IMR-90 (cell line): ENCODE measurements at regions not wholly inside any gene's neighbourhood (a gene's known extent, or its start where the extent isn't known, plus 50 kb on each side); places are given as distances from the start of the nearest gene placed in this dataset.

Experiments used
- ATAC-seq: fragments of 200-7000 bp; cut with Tn5 transposase; 2 replicates; pipeline ENCODE4 v1.9.1; 2020; ENCODE audit warnings: low read depth, mild to moderate bottlenecking, moderate library complexity
- BruUV-seq: library from RNA; stranded (reverse); fragments of 400-500 nt; replicated peaks from 2 replicates; lab custom pipeline; 2021; lab: Mats Ljungman, UMichigan
- CTCF ChIA-PET: fragments of 300-600 bp; formaldehyde crosslinking; extraction: SDS; loops from one replicate; lab custom pipeline; 2021; ENCODE audit warnings: antibody characterized with exemption; lab: Yijun Ruan, JAX
- POLR2A ChIA-PET: fragments of 300-600 bp; sonication (Branson Sonifier 250); formaldehyde crosslinking; loops from one replicate; lab custom pipeline; 2022; ENCODE audit warnings: antibody characterized with exemption; ENCODE audit not compliant: unreplicated experiment; lab: Charles Lee
- DNase-seq: peaks from one replicate; pipeline ENCODE4 v3.0.0; 2013
- H2AFZ ChIP-seq: replicated peaks from 2 replicates; pipeline ENCODE3; 2013; ENCODE audit warnings: low read length, mild to moderate bottlenecking; ENCODE audit not compliant: poor library complexity
- H2AK5ac ChIP-seq: 2 replicates; pipeline ENCODE4 v1.6.1; 2013; ENCODE audit warnings: low read depth, low read length, inconsistent platforms
- H2AK9ac ChIP-seq: replicated peaks from 2 replicates; pipeline ENCODE3; 2013; ENCODE audit warnings: mild to moderate bottlenecking, low read depth, low read length, moderate library complexity; ENCODE audit not compliant: poor library complexity
- H2BK120ac ChIP-seq: 2 replicates; pipeline ENCODE4 v1.6.1; 2013; ENCODE audit warnings: low read depth, low read length, inconsistent platforms
- H2BK15ac ChIP-seq: 3 replicates; pipeline ENCODE4 v1.6.1; 2013; ENCODE audit warnings: low read depth, low read length, inconsistent platforms
- H2BK20ac ChIP-seq: 2 replicates; pipeline ENCODE4 v1.6.1; 2013; ENCODE audit warnings: low read depth, mild to moderate bottlenecking, inconsistent platforms, low read length, moderate library complexity
- H2BK5ac ChIP-seq: 2 replicates; pipeline ENCODE4 v1.6.1; 2013; ENCODE audit warnings: mild to moderate bottlenecking, low read depth, low read length, inconsistent platforms; ENCODE audit not compliant: poor library complexity, severe bottlenecking
- H3K14ac ChIP-seq: replicated peaks from 2 replicates; pipeline ENCODE4 v1.6.1; 2013; ENCODE audit warnings: low read depth, low read length, inconsistent platforms
- H3K18ac ChIP-seq: 2 replicates; pipeline ENCODE4 v1.6.1; 2013; ENCODE audit warnings: low read depth, low read length, control low read depth
- H3K23ac ChIP-seq: 2 replicates; pipeline ENCODE4 v1.6.1; 2013; ENCODE audit warnings: low read depth, low read length, inconsistent platforms
- H3K27ac ChIP-seq: 2 replicates; pipeline ENCODE4 v1.5.1; 2013; ENCODE audit warnings: mild to moderate bottlenecking, control low read depth, low read length; ENCODE audit not compliant: insufficient read depth
- H3K27me3 ChIP-seq: 2 replicates; pipeline ENCODE4 v1.6.1; 2013; ENCODE audit warnings: low read length; ENCODE audit not compliant: control insufficient read depth, insufficient read depth
- H3K36me3 ChIP-seq: 2 replicates; pipeline ENCODE4 v1.6.1; 2013; ENCODE audit warnings: low read length, mixed read lengths; ENCODE audit not compliant: control insufficient read depth, insufficient read depth
- H3K4ac ChIP-seq: 2 replicates; pipeline ENCODE4 v1.6.1; 2013; ENCODE audit warnings: low read depth, low read length, inconsistent platforms
- H3K4me1 ChIP-seq: 2 replicates; pipeline ENCODE4 v1.6.1; 2013; ENCODE audit warnings: low read length, mixed read lengths; ENCODE audit not compliant: control insufficient read depth, insufficient read depth
- H3K4me2 ChIP-seq: 2 replicates; pipeline ENCODE4 v1.6.1; 2013; ENCODE audit warnings: low read depth, mild to moderate bottlenecking, control low read depth, low read length, moderate library complexity
- H3K4me3 ChIP-seq: 2 replicates; pipeline ENCODE4 v1.5.1; 2013; ENCODE audit warnings: low read depth, mild to moderate bottlenecking, control low read depth, low read length, moderate library complexity; ENCODE audit not compliant: insufficient read depth
- H3K56ac ChIP-seq: 2 replicates; pipeline ENCODE4 v1.6.1; 2013; ENCODE audit warnings: low read length, inconsistent platforms; ENCODE audit not compliant: insufficient read depth; ENCODE audit errors: extremely low read depth
- H3K79me1 ChIP-seq, 2 experiments: 2 replicates each; pipeline ENCODE4 v1.6.1; 2013; ENCODE audit warnings: low read length in 2 of 2, inconsistent platforms in 1 of 2, low read depth in 1 of 2
- H3K9ac ChIP-seq: 2 replicates; pipeline ENCODE4 v1.6.1; 2013; ENCODE audit warnings: low read depth, low read length, control low read depth
- H3K9me1 ChIP-seq: 2 replicates; pipeline ENCODE4 v1.6.1; 2013; ENCODE audit warnings: low read length, inconsistent platforms; ENCODE audit not compliant: insufficient read depth
- H3K9me3 ChIP-seq: 2 replicates; pipeline ENCODE4 v1.6.1; 2013; ENCODE audit warnings: low read length; ENCODE audit not compliant: control insufficient read depth, insufficient read depth
- H4K20me1 ChIP-seq: 2 replicates; pipeline ENCODE4 v1.6.1; 2013; ENCODE audit warnings: low read length, inconsistent platforms; ENCODE audit not compliant: insufficient read depth
- H4K5ac ChIP-seq: 2 replicates; pipeline ENCODE4 v1.6.1; 2013; ENCODE audit warnings: mild to moderate bottlenecking, low read depth, low read length, control low read depth
- H4K8ac ChIP-seq, 2 experiments: 2 replicates each; pipeline ENCODE4 v1.6.1; 2013; ENCODE audit warnings: low read depth in 2 of 2, low read length in 2 of 2, control low read depth in 1 of 2, inconsistent platforms in 1 of 2
- H4K91ac ChIP-seq: 2 replicates; pipeline ENCODE4 v1.6.1; 2013; ENCODE audit warnings: low read depth, low read length, inconsistent platforms; ENCODE audit not compliant: insufficient read depth
- BHLHE40 ChIP-seq: fragments of 150-350 bp; IDR thresholded peaks from 2 replicates; pipeline ENCODE4 v1.6.1; 2016; ENCODE audit warnings: mild to moderate bottlenecking, low read depth, low read length
- CEBPB ChIP-seq: IDR thresholded peaks from 2 replicates; pipeline ENCODE4 v1.6.1; 2012; ENCODE audit warnings: low read depth, low read length, improper control_type of control experiment
- FOS ChIP-seq: fragments of 150-350 bp; IDR thresholded peaks from 2 replicates; pipeline ENCODE4 v1.6.1; 2016; ENCODE audit warnings: low read depth, low read length
- MAZ ChIP-seq: IDR thresholded peaks from 2 replicates; pipeline ENCODE4 v1.6.1; 2012; ENCODE audit warnings: low read depth, mild to moderate bottlenecking, low read length, improper control_type of control experiment, moderate library complexity, borderline replicate concordance
- MXI1 ChIP-seq: IDR thresholded peaks from 2 replicates; pipeline ENCODE4 v1.6.1; 2012; ENCODE audit warnings: low read depth, mild to moderate bottlenecking, low read length, moderate library complexity, borderline replicate concordance
- NFE2L2 ChIP-seq: fragments of 150-350 bp; IDR thresholded peaks from 2 replicates; pipeline ENCODE4 v1.6.1; 2016; ENCODE audit warnings: low read depth, mild to moderate bottlenecking, low read length
- RAD21 ChIP-seq: IDR thresholded peaks from 2 replicates; pipeline ENCODE4 v1.6.1; 2012; ENCODE audit warnings: low read length, improper control_type of control experiment
- RCOR1 ChIP-seq: IDR thresholded peaks from 2 replicates; pipeline ENCODE4 v1.6.1; 2012; ENCODE audit warnings: mild to moderate bottlenecking, low read length, improper control_type of control experiment; ENCODE audit not compliant: insufficient replicate concordance
- RFX5 ChIP-seq: IDR thresholded peaks from 2 replicates; pipeline ENCODE4 v1.8.0; 2012; ENCODE audit warnings: low read depth, mild to moderate bottlenecking, low read length, moderate library complexity
- SMC3 ChIP-seq: fragments of 150-350 bp; IDR thresholded peaks from 2 replicates; pipeline ENCODE4 v1.6.1; 2016; ENCODE audit warnings: low read depth, mild to moderate bottlenecking, antibody characterized with exemption, low read length, moderate library complexity
- WGBS, 2 experiments: methylation state at CpG; one replicate each; pipeline versions ENCODE4 v1.1.5 to v1.1.7; 2013; ENCODE audit warnings: missing lambda C conversion rate in 2 of 2; ENCODE audit not compliant: insufficient read length in 1 of 2; ENCODE audit errors: extremely low coverage in 2 of 2; 5-methylcytosine and 5-hydroxymethylcytosine counted together
- dilution Hi-C: fragments of 300-500 bp; cut with HindIII; formaldehyde crosslinking; loops from one replicate; pipeline ENCODE4 v1.14.3; 2018; ENCODE audit warnings: low sequenced_read_pairs; ENCODE audit not compliant: unreplicated experiment
- in situ Hi-C: fragments of 300-500 bp; cut with MboI; formaldehyde crosslinking; loops from 3 replicates; pipeline ENCODE4 v1.14.3; 2019; ENCODE audit warnings: low sequenced_read_pairs, inconsistent platforms, mixed read lengths
- intact Hi-C: fragments of 100-400 bp; cut with micrococcal nuclease; formaldehyde crosslinking; loops from 2 replicates; pipeline ENCODE4 v1.10.0; 2022
- TF ChIP-seq, protein P1 (sequence below): fragments of 150-350 bp; IDR thresholded peaks from 2 replicates; pipeline ENCODE4 v1.6.1; 2017; ENCODE audit warnings: mild to moderate bottlenecking, antibody characterized with exemption, low read length, low read depth
- TF ChIP-seq, protein P2 (sequence below): conservative IDR thresholded peaks from 2 replicates; pipeline ENCODE4 v1.5.1; 2012; ENCODE audit warnings: mild to moderate bottlenecking, low read depth, low read length, improper control_type of control experiment
- TF ChIP-seq, protein P3 (sequence below): fragments of 150-350 bp; IDR thresholded peaks from 2 replicates; pipeline ENCODE4 v1.6.1; 2016; ENCODE audit warnings: low read depth, mild to moderate bottlenecking, low read length, moderate library complexity, borderline replicate concordance

DNA sequence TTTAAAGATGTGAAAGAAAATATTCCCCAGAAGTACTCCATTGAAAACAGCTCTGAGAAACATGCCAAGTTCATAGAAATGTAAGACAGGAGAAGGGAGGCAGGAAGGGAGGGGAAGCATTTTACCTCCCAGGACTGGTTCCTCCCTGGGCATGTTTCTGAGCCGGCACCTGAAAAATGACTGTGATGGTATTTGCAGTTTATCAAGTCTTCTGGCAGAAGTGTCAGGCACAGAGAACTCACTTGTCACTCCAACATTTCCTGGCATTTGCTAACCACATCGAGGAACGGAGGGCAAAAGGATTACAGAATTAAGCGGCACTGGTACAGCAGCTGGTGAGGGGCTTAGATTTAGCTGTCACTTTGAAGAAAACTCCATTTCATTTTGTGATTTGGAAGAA lies 1054.0 kb downstream of the TUSC7 start:
- Histone ChIP-seq H3K14ac (no peak overlapping the region), H4K20me1 (no peaks in the 10 kb centered on the region), H3K18ac (no peak overlapping the region), H3K56ac (no peak overlapping the region), H3K27ac (no peak overlapping the region), H4K91ac (no peak overlapping the region), H2BK15ac (no peak overlapping the region), H3K4me3 (no peak overlapping the region), H3K36me3 (no peaks in the 10 kb centered on the region), H2BK20ac (no peak overlapping the region), H2AFZ (no peak overlapping the region), H4K5ac (no peak overlapping the region), H2BK5ac (no peak overlapping the region), H3K23ac (no peak overlapping the region), H2AK9ac (peak overlapping the region; percentile 17), H3K79me1 (no peaks in the 10 kb centered on the region), H3K4me2 (no peak overlapping the region), H3K9me3 (no peaks in the 10 kb centered on the region), H3K4ac (no peak overlapping the region), H3K9me1 (no peaks in the 10 kb centered on the region; the same call in 1 of the 2 replicates), H2AK5ac (no peak overlapping the region), H3K27me3 (no peaks in the 10 kb centered on the region), H4K8ac (no peak overlapping the region), H3K4me1 (peaks cover 6% of the 10 kb centered on the region; the same call in 1 of the 2 replicates), H3K9ac (no peak overlapping the region), H2BK120ac (no peak overlapping the region)
- intact Hi-C loops, result no loop called here
- no CpG with 5 or more reads among the region's 4 CpGs for WGBS, 2 experiments
- ATAC-seq, result no peak
- dilution Hi-C loops, result no loop called here
- no TSS peak for BruUV-seq
- ChIA-PET POLR2A (no interaction called here), CTCF (no interaction called here)
- TF ChIP-seq BHLHE40, result no peak
- TF ChIP-seq SMC3, result no peak
- TF ChIP-seq RCOR1, result no peak
- no peak for TF ChIP-seq MAZ
- TF ChIP-seq MXI1, result no peak
- TF ChIP-seq RFX5, result no peak
- TF ChIP-seq NFE2L2, result no peak
- TF ChIP-seq, protein P1, sequence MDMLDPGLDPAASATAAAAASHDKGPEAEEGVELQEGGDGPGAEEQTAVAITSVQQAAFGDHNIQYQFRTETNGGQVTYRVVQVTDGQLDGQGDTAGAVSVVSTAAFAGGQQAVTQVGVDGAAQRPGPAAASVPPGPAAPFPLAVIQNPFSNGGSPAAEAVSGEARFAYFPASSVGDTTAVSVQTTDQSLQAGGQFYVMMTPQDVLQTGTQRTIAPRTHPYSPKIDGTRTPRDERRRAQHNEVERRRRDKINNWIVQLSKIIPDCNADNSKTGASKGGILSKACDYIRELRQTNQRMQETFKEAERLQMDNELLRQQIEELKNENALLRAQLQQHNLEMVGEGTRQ, result no peak
- TF ChIP-seq, protein P2, sequence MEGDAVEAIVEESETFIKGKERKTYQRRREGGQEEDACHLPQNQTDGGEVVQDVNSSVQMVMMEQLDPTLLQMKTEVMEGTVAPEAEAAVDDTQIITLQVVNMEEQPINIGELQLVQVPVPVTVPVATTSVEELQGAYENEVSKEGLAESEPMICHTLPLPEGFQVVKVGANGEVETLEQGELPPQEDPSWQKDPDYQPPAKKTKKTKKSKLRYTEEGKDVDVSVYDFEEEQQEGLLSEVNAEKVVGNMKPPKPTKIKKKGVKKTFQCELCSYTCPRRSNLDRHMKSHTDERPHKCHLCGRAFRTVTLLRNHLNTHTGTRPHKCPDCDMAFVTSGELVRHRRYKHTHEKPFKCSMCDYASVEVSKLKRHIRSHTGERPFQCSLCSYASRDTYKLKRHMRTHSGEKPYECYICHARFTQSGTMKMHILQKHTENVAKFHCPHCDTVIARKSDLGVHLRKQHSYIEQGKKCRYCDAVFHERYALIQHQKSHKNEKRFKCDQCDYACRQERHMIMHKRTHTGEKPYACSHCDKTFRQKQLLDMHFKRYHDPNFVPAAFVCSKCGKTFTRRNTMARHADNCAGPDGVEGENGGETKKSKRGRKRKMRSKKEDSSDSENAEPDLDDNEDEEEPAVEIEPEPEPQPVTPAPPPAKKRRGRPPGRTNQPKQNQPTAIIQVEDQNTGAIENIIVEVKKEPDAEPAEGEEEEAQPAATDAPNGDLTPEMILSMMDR, result no peak
- no peak for TF ChIP-seq RAD21
- no peak for TF ChIP-seq CEBPB
- TF ChIP-seq, protein P3, sequence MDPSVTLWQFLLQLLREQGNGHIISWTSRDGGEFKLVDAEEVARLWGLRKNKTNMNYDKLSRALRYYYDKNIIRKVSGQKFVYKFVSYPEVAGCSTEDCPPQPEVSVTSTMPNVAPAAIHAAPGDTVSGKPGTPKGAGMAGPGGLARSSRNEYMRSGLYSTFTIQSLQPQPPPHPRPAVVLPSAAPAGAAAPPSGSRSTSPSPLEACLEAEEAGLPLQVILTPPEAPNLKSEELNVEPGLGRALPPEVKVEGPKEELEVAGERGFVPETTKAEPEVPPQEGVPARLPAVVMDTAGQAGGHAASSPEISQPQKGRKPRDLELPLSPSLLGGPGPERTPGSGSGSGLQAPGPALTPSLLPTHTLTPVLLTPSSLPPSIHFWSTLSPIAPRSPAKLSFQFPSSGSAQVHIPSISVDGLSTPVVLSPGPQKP, result no peak
- no peak for TF ChIP-seq FOS
- in situ Hi-C loops, result no loop called here
- DNase-seq, result no peak
